ENCODE measurements at regions not wholly inside any gene's neighbourhood (a gene's known extent, or its start where the extent isn't known, plus 50 kb on each side); places are given as distances from the start of the nearest gene placed in this dataset.

GRCh38 chr4:20381005-20381404, 129.3 kb downstream of the SLIT2 start:
- Histone ChIP-seq H3K27me3 (no peaks in the 10 kb centered on the region), H3K4me1 (no peaks in the 10 kb centered on the region), H3K27ac (no peak overlapping the region), H3K9me3 (no peaks in the 10 kb centered on the region), H3K36me3 (no peaks in the 10 kb centered on the region), H3K4me3 (no peak overlapping the region)
- intact Hi-C loops (cut with DNase I) = no loop called here
- TF ChIP-seq CTCF (IDR thresholded peaks at IDR 0.05) = no peak
- ATAC-seq (no peak), DNase-seq (no peak)

- intact Hi-C loops (cut with DNase I) = no loop called here
Observed at GRCh38 chr4:20383283-20383682, 131.6 kb downstream of the SLIT2 start.

GRCh38 chr4:20383969-20384368, 132.3 kb downstream of the SLIT2 start:
- ATAC-seq (no peak), DNase-seq (no peak)
- H3K9me3 ChIP-seq = no peaks in the 10 kb centered on the region
- no peaks in the 10 kb centered on the region for H3K36me3 ChIP-seq
- intact Hi-C loops (cut with DNase I) = no loop called here
- H3K27ac ChIP-seq = no peak overlapping the region
- no peaks in the 10 kb centered on the region for H3K27me3 ChIP-seq
- H3K4me1 ChIP-seq = no peaks in the 10 kb centered on the region
- H3K4me3 ChIP-seq = no peak overlapping the region
- no peak for TF ChIP-seq CTCF (IDR thresholded peaks at IDR 0.05)

More at GRCh38 chr4:20383283-20383682, 131.6 kb downstream of the SLIT2 start:
- no peak for TF ChIP-seq CTCF (IDR thresholded peaks at IDR 0.05)
- Histone ChIP-seq H3K4me3 (no peak overlapping the region), H3K36me3 (no peaks in the 10 kb centered on the region), H3K4me1 (no peaks in the 10 kb centered on the region), H3K27ac (no peak overlapping the region), H3K27me3 (no peaks in the 10 kb centered on the region), H3K9me3 (no peaks in the 10 kb centered on the region)
- DNase-seq (no peak), ATAC-seq (no peak)

GRCh38 chr4:20384456-20384855, 132.8 kb downstream of the SLIT2 start:
- H3K4me3 ChIP-seq = no peak overlapping the region
- TF ChIP-seq CTCF (IDR thresholded peaks at IDR 0.05) = no peak
- ATAC-seq = no peak
- no peaks in the 10 kb centered on the region for H3K4me1 ChIP-seq
- intact Hi-C loops (cut with DNase I) = no loop called here
- DNase-seq = no peak
- H3K27me3 ChIP-seq = no peaks in the 10 kb centered on the region
- H3K27ac ChIP-seq = no peak overlapping the region
- no peaks in the 10 kb centered on the region for H3K36me3 ChIP-seq
- no peaks in the 10 kb centered on the region for H3K9me3 ChIP-seq

GRCh38 chr4:20386001-20386740, 134.5 kb downstream of the SLIT2 start:
- TF ChIP-seq CTCF (IDR thresholded peaks at IDR 0.05) = no peak
- Histone ChIP-seq H3K4me3 (no peak overlapping the region), H3K9me3 (no peaks in the 10 kb centered on the region), H3K27ac (no peak overlapping the region), H3K4me1 (no peaks in the 10 kb centered on the region), H3K27me3 (no peaks in the 10 kb centered on the region), H3K36me3 (no peaks in the 10 kb centered on the region)
- no peak for ATAC-seq
- no peak for DNase-seq
- intact Hi-C loops (cut with DNase I) = no loop called here

GRCh38 chr4:20386906-20387305, 135.2 kb downstream of the SLIT2 start:
- Histone ChIP-seq H3K27ac (no peak overlapping the region), H3K4me1 (no peaks in the 10 kb centered on the region), H3K4me3 (no peak overlapping the region), H3K9me3 (no peaks in the 10 kb centered on the region), H3K27me3 (no peaks in the 10 kb centered on the region), H3K36me3 (no peaks in the 10 kb centered on the region)
- ATAC-seq (no peak), DNase-seq (no peak)
- intact Hi-C loops (cut with DNase I) = no loop called here
- no peak for TF ChIP-seq CTCF (IDR thresholded peaks at IDR 0.05)
